ENCODE measurements at regions not wholly inside any gene's neighbourhood (a gene's known extent, or its start where the extent isn't known, plus 50 kb on each side); places are given as distances from the start of the nearest gene placed in this dataset.

- TF ChIP-seq EZH2 (IDR thresholded peaks at IDR 0.05; ENCODE audit: borderline replicate concordance, insufficient read depth, low read depth, low read length, poor library complexity, severe bottlenecking), result no peak
- TF ChIP-seq, protein P1, sequence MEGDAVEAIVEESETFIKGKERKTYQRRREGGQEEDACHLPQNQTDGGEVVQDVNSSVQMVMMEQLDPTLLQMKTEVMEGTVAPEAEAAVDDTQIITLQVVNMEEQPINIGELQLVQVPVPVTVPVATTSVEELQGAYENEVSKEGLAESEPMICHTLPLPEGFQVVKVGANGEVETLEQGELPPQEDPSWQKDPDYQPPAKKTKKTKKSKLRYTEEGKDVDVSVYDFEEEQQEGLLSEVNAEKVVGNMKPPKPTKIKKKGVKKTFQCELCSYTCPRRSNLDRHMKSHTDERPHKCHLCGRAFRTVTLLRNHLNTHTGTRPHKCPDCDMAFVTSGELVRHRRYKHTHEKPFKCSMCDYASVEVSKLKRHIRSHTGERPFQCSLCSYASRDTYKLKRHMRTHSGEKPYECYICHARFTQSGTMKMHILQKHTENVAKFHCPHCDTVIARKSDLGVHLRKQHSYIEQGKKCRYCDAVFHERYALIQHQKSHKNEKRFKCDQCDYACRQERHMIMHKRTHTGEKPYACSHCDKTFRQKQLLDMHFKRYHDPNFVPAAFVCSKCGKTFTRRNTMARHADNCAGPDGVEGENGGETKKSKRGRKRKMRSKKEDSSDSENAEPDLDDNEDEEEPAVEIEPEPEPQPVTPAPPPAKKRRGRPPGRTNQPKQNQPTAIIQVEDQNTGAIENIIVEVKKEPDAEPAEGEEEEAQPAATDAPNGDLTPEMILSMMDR (IDR thresholded peaks at IDR 0.05), result no peak
These were observed 366.6 kb upstream of the PFKP start for GRCh38 chr10:2700626-2701305.

Data from B cell (primary cell).